ENCODE measurements at regions not wholly inside any gene's neighbourhood (a gene's known extent, or its start where the extent isn't known, plus 50 kb on each side); places are given as distances from the start of the nearest gene placed in this dataset.

DNA sequence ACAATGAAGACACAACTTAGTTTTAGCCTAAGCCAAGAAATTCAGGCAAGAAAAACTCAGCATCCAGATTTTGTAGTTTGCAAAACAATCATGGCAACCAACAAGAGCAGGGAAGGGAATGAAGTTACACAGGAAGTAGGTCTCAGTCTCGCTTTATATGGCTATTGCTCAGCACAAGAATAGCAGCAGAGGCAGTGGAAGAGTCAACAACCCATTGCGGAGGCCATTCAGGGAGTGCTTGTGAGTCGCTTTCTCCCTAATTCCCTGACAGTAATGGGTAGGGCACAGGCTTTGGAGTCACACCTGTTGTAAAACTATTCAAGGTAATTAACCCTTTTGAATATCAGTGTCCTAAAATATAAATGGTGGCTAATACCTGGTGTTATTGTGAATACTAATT, 238.5 kb downstream of the HDGFL1 start:
- TF ChIP-seq CTCF (IDR thresholded peaks at IDR 0.05 in 8 of 11, conservative IDR thresholded peaks at IDR 0.05 in 3 of 11) (no peak), POLR2A (IDR thresholded peaks at IDR 0.05) (no peak)
